GM21360 (cell line): ENCODE measurements at regions not wholly inside any gene's neighbourhood (a gene's known extent, or its start where the extent isn't known, plus 50 kb on each side); places are given as distances from the start of the nearest gene placed in this dataset.

ENCODE experiments used
- ATAC-seq: cut with Tn5 transposase; IDR thresholded peaks from one replicate; pipeline ENCODE4 v1.9.1; 2021; ENCODE audit warnings: mild to moderate bottlenecking, moderate library complexity; ENCODE audit not compliant: unreplicated experiment

GRCh38 chr2:43109261-43109743, 117.1 kb downstream of the ZFP36L2 start:
- no peak for ATAC-seq

GRCh38 chr2:43107679-43108078, 118.7 kb downstream of the ZFP36L2 start:
- ATAC-seq: no peak

DNA sequence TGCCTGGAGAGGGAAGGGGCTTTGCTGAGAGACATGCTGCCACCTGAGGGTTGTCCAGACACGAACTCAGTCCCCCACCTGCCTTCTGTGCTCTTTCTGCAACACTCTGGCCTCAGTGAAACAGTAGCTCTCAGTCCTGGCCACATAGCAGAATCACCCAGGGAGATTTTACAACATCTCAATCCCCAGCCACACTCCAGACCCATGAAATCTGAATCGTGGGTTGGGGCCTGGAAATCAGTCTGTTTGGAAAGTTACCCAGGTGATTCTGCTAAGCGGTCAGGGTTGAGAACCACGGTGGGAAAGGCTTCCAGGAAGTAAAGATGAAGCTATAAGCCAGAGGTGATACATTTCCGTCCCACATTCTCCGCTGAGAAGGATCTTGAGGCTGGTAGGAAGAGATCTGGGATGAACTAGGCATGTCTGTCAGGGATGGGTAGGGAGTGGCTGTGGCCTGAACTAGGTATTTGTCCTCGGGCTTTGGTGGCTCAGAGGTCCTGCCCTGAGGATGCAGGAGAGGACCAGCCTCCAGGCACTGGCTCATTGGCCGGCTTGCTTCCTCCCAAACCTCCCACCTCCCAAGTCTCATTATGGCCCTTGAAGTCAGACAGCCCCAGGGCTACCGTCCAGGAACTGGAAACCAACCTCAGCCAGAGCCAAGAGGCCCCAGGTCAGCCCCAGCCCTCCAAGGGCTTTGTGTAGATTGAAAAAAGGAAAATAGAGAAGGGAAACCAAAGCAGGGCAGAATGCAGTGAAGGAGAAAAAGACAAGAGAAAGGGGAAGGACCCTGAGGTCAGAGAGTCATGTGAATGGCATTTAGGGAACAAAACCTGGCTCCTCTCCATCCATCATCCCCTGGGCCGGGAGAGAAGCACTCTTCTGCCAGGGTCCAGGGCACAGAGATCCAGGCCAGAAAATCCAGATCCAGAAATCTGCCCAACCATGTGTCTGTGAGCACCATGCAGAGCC, 119.6 kb downstream of the ZFP36L2 start:
- ATAC-seq: no peak

DNA sequence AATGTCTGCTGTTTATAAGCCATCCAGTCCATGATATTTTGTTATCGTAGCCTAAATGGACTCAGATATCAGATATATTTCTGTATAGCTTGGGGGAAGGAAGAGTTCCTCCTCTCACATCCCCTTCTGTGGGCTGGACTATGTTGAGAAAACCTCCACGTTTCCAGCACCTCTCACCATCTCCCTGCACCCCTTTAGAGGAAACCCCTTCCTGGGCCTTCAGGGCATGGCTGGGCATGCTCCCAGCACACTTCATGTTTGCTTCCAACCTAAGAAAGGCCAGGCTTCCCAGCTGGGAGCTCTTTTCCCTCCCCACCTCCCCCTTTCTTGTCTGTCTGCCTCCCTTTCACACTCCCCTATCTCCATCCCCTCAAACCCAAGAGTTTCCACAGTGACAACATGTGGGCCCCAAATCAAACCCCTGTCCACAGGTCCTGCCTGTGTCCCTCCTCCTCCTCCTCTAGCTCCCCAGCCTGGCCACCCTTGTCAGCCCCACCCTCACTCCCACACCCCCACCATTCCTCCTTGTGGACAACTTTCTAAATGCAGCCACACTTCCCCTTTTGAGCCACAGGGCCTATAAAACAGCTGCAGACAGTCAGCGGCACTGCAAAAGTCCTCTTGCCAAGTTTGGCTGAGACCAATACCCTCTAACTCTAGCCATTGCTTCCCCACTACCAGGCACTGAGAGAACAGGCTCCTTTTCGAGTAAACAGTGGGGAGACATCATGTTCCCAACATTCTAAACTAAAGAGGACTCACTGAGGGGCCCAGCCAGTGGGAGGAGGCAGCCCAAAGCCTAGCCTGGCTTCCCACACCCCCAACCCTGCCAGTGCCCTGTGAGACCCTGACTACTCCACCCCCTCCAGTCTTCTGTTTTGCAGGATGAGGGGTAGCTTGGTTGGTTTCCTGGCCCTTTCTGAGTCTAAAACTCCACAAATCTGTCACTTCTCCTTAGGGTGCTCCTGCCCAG, 120.5 kb downstream of the ZFP36L2 start:
- no peak for ATAC-seq

DNA sequence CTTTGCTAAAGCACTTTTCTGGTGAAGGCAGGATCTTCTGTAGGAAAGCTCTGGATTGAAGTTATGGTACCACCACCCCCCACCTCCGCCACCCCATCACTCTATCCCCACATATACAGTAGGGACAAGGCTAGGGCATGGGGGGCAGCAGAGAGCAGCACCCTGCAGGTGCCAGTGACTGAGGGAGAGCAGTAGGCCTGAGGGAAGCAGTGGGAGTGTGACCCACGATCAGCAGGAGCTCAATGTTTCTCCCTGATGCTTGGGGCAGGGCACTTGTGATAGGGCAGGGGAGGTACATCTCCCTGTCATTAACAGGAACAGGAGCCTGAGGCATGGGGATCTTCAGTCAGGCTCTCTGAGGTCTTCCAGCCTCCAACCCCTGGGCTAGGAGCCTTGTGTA, 121.6 kb downstream of the ZFP36L2 start:
- ATAC-seq: no peak

DNA sequence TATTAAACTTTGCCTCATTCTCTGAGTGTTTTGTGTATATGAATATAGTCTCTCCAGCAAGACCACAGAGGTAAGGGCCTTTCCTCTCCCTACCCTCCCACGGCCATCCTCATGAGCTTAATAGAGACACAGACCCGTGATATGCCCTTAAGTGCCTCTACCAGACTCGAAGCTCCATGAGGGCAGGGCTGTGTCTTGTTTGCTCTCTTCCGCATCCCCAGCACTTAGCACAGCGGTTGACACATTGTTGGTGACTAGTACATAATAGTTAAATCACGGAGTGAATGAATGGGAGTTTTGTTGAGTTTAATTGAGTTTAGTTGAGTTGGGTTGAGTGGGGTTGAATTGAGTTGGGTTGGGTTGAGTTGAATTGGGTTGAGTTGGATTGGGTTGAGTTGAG, 122.3 kb downstream of the ZFP36L2 start:
- no peak for ATAC-seq

GRCh38 chr2:43103093-43103404, 123.4 kb downstream of the ZFP36L2 start:
- no peak for ATAC-seq

GRCh38 chr2:43102366-43103092, 123.9 kb downstream of the ZFP36L2 start:
- no peak for ATAC-seq

DNA sequence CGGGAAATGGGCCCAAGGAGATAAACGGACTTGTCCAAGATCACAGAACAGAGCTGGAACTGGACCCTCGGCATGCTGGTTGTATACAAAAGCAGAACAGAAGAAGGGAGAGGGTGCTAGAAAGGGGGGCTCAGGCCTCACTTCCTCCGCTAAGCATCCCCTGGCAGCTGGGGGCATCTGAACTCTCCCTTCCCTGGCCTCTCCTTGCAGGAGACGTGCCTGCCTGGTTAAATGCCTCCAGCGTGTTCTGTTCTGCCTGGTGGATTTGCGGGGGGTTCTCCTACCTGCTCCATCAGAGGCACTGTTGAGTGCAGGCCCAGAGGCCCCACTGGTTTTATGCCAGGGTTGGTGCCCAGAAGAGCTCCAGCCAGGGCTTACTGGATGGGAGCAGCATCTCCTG, 124.7 kb downstream of the ZFP36L2 start:
- no peak for ATAC-seq

GRCh38 chr2:43100883-43101662, 125.3 kb downstream of the ZFP36L2 start:
- no peak for ATAC-seq

- ATAC-seq: no peak
These were observed 126.0 kb downstream of the ZFP36L2 start for GRCh38 chr2:43100362-43100882.

- ATAC-seq: no peak
These were observed 126.6 kb downstream of the ZFP36L2 start for GRCh38 chr2:43099797-43100196.

- ATAC-seq: no peak
These were observed 127.9 kb downstream of the ZFP36L2 start for GRCh38 chr2:43098539-43098938.

DNA sequence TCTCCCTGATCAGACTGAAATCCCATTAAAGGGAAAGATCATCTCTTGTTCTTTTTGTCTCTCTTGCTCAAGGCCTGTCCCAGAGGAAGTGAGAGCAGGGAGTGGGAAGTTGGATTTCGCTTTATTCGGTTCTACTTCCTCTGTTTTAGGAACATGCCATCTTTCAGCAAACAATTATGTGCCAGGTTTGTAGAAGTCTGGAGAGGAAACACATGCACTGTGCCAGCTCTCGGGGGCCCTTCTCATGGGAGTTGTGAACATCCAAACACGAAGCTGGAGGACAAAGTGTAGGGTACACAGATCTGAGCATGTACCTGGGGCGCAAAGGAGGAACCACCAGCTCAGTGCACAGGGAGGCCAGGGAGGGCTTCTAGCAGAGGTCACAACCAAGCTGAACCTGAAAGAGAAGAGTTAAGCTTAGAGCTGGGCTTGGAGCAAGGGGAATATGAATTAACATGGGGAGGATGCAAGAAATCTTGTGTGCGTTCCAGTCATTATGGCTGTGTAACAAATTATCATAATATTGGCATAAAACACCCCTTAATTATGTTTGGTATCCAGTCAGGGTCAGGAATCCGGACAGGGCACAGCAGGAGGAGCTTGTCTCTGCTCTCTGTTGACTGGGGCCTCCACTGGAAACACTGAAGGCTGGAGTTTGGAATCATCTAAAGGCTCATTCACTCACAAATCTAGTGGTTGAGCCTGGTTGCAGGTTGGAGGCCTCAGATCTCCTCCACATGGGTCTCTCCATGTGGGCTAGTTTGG, 128.6 kb downstream of the ZFP36L2 start:
- no peak for ATAC-seq

- ATAC-seq: no peak
These were observed 130.7 kb downstream of the ZFP36L2 start for GRCh38 chr2:43095533-43096295.

DNA sequence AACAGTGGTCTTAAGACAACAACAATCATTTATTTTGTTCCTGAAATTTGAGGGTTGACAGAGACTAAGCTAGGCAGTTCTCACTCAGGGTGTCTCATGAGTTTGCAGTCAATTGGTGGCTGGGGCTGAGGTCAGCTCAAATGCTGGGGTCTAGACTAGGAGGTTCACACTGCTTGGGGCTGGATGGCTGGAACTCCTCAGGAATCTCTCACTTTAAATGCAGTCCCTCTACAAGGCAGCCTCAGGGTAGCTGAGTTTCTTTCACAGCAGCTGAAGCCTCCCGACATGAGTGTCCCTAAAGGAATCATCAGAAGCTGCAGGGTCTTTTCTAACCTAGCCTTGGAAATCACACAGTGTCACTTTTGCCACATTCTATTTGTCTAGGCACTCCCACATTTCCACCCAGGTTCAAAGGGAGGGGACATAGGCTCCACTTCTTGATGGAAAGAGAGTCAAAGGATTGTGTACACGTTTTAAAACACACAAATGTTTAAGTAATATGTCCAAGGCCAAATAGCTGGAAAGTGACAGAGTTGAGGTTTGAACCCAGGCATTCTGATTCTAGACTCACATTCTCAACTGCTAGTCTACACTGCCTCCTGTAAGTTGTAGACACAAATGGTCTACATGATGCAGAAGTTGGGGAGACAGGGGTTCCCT, 133.8 kb downstream of the ZFP36L2 start:
- no peak for ATAC-seq

GRCh38 chr2:43090317-43090716, 136.1 kb downstream of the ZFP36L2 start:
- ATAC-seq: no peak
